GM12892 (cell line): ENCODE measurements at regions not wholly inside any gene's neighbourhood (a gene's known extent, or its start where the extent isn't known, plus 50 kb on each side); places are given as distances from the start of the nearest gene placed in this dataset.

Experiments used
- DNase-seq: peaks from one replicate; pipeline ENCODE4 v3.0.0; 2011; ENCODE audit not compliant: insufficient read length
- FAIRE-seq: peaks from 2 replicates; lab custom pipeline; 2011; peaks lifted over from hg19 to GRCh38; lab: Jason Lieb, UNC
- POLR2A ChIP-seq: IDR thresholded peaks from 2 replicates; pipeline ENCODE4 v1.6.1; 2011; ENCODE audit warnings: low read depth, low read length, control low read depth
- POLR2AphosphoS5 ChIP-seq: IDR thresholded peaks from 2 replicates; pipeline ENCODE4 v1.6.1; 2011; ENCODE audit warnings: low read depth, low read length, control low read depth
- TAF1 ChIP-seq: IDR thresholded peaks from 2 replicates; pipeline ENCODE4 v1.6.1; 2011; ENCODE audit warnings: low read depth, mild to moderate bottlenecking, control low read depth, low read length, borderline replicate concordance

GRCh38 chr11:70608568-70609470, 210.5 kb downstream of the CTTN start:
- no peak for TF ChIP-seq TAF1
- TF ChIP-seq POLR2AphosphoS5 = no peak

DNA sequence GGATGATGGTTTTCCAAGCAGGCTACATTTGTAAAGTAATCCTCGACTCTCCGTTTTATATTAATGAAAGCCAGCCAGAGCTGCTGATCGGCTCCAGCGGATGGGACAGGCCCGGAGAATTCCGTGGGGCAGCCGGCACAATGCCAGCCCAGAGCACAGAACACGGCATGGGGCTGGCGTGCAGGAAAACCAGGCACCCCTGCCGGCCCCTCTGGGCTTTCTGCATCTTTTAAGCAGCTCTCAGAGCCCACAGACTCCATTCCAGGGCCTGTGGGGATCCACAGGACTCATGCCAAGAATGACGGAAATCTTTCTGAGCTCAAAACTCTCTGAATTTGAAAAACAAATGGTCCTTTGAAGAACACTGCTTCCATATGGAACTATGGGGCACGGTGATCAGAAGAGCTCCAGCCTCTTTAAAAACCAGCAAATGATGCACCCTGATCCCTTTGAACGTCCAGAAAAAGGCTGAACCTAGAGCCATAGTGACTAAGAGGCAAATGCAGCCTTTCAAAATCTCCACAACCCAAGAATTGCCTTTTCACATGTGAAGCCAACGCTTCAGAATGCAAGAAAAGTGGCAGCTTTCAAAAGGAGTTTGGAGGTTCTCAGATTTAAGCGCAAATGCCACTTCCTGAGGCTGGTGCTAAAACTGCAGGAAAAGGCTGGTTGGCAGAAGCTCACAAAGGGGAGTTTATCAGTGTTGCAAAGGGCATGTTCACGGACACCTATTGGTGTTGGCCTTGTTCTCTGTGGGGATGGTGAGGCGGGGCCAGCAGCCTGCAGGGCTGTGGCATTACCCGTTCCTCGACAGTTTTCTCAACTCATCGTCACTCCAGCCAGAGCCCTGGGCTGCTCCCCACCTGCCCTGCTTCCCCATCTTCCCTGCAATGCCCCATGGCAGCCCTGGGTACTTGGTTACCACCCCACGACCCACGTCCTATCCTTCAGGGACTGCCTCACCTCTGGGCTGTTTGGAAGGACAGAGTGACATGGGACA, 212.5 kb downstream of the CTTN start:
- no peak for FAIRE-seq
- TF ChIP-seq TAF1 (no peak), POLR2AphosphoS5 (no peak), POLR2A (no peak)
- DNase-seq = no peak

More at GRCh38 chr11:70608568-70609470, 210.5 kb downstream of the CTTN start:
- FAIRE-seq (no peak), DNase-seq (no peak)

- no peak for TF ChIP-seq POLR2AphosphoS5
- no peak for TF ChIP-seq POLR2A
- no peak for TF ChIP-seq TAF1
- FAIRE-seq = no peak
- no peak for DNase-seq
Measured at GRCh38 chr11:70611821-70612220, 213.5 kb downstream of the CTTN start.

- no peak for FAIRE-seq
- DNase-seq = no peak
- no peak for TF ChIP-seq TAF1
- no peak for TF ChIP-seq POLR2AphosphoS5
- TF ChIP-seq POLR2A = no peak
Measured at GRCh38 chr11:70612459-70613141, 214.3 kb downstream of the CTTN start.

DNA sequence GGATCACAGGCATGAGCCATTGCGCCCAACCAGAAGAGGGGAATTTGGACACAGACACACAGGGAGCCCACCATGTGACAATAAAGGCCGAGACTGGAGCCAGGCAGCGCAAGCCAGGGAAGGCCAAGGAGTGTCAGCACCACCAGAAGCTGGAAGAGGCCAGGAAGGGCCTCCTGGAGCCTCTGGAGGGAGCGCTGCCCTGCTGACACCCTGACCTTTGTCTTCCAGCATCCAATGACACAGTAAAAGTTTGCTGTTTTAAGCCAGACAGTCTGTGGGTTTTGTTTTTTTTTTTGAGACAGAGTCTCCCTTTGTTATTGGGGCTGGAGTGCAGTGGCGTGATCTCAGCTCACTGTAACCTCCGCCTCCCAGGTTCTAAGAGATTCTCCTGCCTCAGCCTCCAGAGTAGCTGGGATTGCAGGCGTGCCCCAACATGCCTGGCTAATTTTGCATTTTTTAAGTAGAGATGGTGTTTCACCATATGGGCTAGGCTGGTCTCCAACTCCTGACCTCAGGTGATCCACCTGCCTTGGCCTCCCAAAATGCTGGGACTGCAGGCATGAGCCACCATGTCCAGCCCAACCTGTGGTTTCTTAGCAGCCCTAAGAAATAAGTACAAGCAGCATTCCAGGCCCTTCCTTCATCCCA, 215.8 kb downstream of the CTTN start:
- no peak for FAIRE-seq
- no peak for DNase-seq
- TF ChIP-seq POLR2AphosphoS5 (no peak), TAF1 (no peak), POLR2A (no peak)

GRCh38 chr11:70615036-70615875, 216.9 kb downstream of the CTTN start:
- no peak for FAIRE-seq
- no peak for TF ChIP-seq POLR2AphosphoS5
- no peak for TF ChIP-seq TAF1

DNA sequence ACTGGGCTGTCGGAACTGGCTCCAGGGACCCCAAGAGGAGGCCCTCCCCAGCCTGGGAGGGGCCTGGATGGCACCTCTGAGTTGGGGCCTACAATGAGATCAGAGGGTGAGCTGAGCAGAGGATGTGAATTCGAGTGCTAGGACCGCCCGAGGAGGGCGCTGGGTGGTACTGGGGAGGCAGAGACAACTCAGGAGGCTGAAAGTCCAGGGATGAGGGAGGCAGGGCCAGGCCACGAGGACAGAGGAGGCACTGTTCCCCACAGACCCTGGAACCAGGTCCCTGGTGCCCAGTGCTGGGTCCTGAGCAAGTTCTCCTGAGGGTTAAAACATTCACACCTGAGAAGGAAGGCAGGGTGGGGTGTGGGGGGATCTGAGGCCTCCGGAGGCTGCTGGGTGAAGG, 218.0 kb downstream of the CTTN start:
- DNase-seq = no peak
- no peak for TF ChIP-seq TAF1
- no peak for TF ChIP-seq POLR2A
- no peak for TF ChIP-seq POLR2AphosphoS5
- FAIRE-seq = no peak

More at GRCh38 chr11:70615036-70615875, 216.9 kb downstream of the CTTN start:
- DNase-seq = no peak

- no peak for TF ChIP-seq TAF1
- TF ChIP-seq POLR2AphosphoS5 = no peak
- no peak for TF ChIP-seq POLR2A
- no peak for FAIRE-seq
- no peak for DNase-seq
Measured at GRCh38 chr11:70616938-70617654, 218.8 kb downstream of the CTTN start.

DNA sequence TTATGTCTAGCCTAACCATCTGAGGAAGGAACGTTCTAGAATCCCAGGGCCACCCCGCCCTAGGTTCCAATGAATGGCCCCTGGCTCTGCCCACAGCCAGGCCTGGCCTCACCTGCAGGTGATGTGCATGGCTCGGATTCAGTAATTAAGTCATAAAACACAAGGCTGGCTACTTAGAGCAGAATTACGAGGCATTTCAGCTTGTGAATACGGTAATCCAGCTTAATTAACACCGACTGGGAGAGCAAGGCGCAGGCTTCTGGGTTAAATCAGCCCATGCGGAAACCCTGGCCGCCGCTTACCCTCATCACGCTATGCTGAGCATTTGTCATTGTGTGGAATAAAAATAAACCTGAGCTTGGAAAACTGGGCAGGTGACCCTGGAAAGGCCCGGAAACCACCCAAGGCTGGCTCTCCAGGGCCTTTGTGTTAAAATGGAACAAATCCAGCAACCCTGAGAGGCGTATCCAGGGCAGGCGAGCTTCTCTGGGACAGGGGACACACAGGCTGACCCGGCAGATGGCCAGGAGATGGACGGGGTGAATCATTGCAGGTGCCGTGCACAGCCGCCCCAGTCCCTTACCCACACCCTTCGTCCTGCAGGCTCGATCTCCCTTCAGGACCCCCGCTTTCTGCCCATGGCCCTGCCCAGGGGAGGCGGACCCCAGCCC, 220.2 kb downstream of the CTTN start:
- no peak for DNase-seq
- FAIRE-seq = no peak
- TF ChIP-seq TAF1 (no peak), POLR2A (no peak), POLR2AphosphoS5 (no peak)
